AG04450 (cell line): ENCODE measurements at regions not wholly inside any gene's neighbourhood (a gene's known extent, or its start where the extent isn't known, plus 50 kb on each side); places are given as distances from the start of the nearest gene placed in this dataset.
"Not testable (repeated sequence)": the region's sequence is repeated elsewhere in the genome, so short reads cannot be mapped to it uniquely, and the experiment has no call there.

Experiments used
- CTCF ChIA-PET: fragments of 300-600, 350-600 bp; formaldehyde crosslinking; extraction: SDS; loops from one replicate; lab custom pipeline; 2022; ENCODE audit warnings: antibody characterized with exemption, inconsistent platforms; lab: Charles Lee
- POLR2A ChIA-PET: fragments of 350-600 bp; formaldehyde crosslinking; extraction: SDS; loops from one replicate; lab custom pipeline; 2021; ENCODE audit warnings: antibody characterized with exemption, inconsistent platforms; lab: Yijun Ruan, JAX
- DNase-seq: peaks from one replicate; pipeline ENCODE4 v3.0.0-alpha.2; 2011; ENCODE audit warnings: low read depth, low spot score
- H3K27ac ChIP-seq: one replicate; pipeline ENCODE4 v1.5.1; 2012; ENCODE audit warnings: low read depth, low read length, control low read depth
- H3K27me3 ChIP-seq: one replicate; pipeline ENCODE4 v1.6.0; 2012; ENCODE audit warnings: low read length; ENCODE audit not compliant: control insufficient read depth, insufficient read depth
- H3K4me3 ChIP-seq: 2 replicates; pipeline ENCODE4 v1.5.1; 2011; ENCODE audit warnings: mild to moderate bottlenecking, low read depth, low read length, control low read depth
- H3K9me3 ChIP-seq: 2 replicates; pipeline ENCODE4 v1.5.1; 2012; ENCODE audit warnings: low read length; ENCODE audit not compliant: control insufficient read depth, insufficient read depth
- TF ChIP-seq, protein P1 (sequence below): IDR thresholded peaks from 2 replicates; pipeline ENCODE4 v1.5.1; 2011; ENCODE audit warnings: low read depth, low read length, control low read depth, inconsistent platforms

DNA sequence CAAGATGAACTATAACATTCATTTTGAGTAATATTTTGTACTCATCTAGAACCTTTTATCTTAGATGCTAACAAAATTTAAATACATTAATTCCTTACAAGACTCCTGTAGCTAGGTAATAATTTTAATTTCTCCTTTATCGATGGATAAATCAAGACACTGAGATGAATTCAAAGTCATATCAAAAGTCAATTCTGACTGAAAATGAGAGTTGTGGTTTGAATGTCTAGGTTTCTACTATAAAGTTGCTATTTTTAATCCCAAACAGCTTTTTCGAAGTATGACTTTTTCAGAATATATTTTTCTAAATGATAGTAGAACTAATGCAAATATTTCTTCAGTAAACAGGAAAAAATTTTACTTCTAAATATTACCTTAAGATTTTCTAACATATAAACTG lies 491.7 kb upstream of the FAM174A start:
- ChIA-PET POLR2A (no interaction called here), CTCF (no interaction called here)
- no peaks in the 10 kb centered on the region for H3K9me3 ChIP-seq
- DNase-seq, result no peak
- H3K27me3 ChIP-seq, result no peaks in the 10 kb centered on the region
- no peak overlapping the region for H3K27ac ChIP-seq
- H3K4me3 ChIP-seq, result no peak overlapping the region
- TF ChIP-seq, protein P1, sequence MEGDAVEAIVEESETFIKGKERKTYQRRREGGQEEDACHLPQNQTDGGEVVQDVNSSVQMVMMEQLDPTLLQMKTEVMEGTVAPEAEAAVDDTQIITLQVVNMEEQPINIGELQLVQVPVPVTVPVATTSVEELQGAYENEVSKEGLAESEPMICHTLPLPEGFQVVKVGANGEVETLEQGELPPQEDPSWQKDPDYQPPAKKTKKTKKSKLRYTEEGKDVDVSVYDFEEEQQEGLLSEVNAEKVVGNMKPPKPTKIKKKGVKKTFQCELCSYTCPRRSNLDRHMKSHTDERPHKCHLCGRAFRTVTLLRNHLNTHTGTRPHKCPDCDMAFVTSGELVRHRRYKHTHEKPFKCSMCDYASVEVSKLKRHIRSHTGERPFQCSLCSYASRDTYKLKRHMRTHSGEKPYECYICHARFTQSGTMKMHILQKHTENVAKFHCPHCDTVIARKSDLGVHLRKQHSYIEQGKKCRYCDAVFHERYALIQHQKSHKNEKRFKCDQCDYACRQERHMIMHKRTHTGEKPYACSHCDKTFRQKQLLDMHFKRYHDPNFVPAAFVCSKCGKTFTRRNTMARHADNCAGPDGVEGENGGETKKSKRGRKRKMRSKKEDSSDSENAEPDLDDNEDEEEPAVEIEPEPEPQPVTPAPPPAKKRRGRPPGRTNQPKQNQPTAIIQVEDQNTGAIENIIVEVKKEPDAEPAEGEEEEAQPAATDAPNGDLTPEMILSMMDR, result no peak

- H3K27ac ChIP-seq, result no peak overlapping the region
- H3K9me3 ChIP-seq, result no peaks in the 10 kb centered on the region
- no peaks in the 10 kb centered on the region for H3K27me3 ChIP-seq
- POLR2A ChIA-PET, result no interaction called here
- TF ChIP-seq, protein P1, result no peak
- CTCF ChIA-PET, result no interaction called here
- no peak for DNase-seq
- no peak overlapping the region for H3K4me3 ChIP-seq
These were observed 508.6 kb upstream of the FAM174A start for GRCh38 chr5:100026606-100027005.

DNA sequence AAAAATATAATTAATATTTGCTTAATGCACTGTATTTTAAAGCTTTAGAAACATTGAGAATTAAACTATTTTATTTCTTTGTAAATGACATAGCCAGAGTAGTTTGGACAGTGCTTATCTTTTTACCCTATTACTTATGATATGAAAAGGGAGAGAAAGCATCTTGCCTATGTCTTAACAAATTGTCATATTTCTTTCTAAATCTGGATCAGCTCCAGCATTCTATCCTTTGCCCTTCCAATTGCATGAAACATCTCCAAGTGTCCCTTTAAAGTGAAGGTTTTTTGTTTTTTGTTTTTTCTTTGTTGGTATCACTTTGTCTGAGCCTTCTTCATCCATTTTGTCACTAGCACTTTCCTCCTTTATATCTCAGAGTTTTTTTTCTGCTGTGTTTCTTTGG lies 511.6 kb upstream of the FAM174A start:
- ChIA-PET POLR2A (no interaction called here), CTCF (no interaction called here)
- Histone ChIP-seq H3K4me3 (no peak overlapping the region), H3K27me3 (no peaks in the 10 kb centered on the region), H3K9me3 (no peaks in the 10 kb centered on the region), H3K27ac (no peak overlapping the region)
- TF ChIP-seq, protein P1, result no peak
- no peak for DNase-seq

DNA sequence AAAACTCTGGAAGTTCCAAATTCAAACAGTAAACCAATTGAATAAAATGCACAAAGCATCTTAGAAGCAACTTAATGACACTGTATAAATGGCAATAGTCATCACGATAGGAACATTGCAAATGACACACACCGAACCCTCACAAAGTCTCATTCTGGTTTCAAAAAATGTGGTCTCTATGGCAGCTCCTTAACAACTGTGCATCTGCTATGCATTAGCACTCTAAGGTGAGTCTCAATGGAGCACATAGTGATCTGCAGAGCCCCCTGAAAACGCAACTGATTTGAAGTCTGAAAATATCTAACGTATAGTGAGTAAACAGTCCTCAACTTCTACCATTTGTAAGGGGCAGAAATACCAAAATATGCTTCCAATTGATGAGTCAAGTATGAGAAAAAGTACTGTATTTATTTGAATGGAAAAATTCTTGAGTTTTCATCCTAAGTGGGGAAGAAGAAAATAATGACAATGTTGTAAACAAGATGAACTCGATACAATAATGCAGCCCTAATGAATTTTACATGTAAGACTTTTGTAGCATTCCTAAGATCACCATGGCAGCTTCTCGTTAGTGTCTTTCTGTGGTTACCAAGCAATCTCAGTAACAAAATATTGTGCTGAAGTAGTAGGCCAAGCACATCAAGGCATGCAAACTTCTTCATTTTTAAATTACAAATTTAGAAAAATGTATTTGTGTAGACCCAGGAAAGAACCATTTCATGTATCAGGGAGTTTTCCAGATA lies 517.5 kb upstream of the FAM174A start:
- DNase-seq, result no peak
- TF ChIP-seq, protein P1, result no peak
- Histone ChIP-seq H3K27ac (no peak overlapping the region), H3K9me3 (no peaks in the 10 kb centered on the region), H3K4me3 (no peak overlapping the region), H3K27me3 (no peaks in the 10 kb centered on the region)
- CTCF ChIA-PET, result no interaction called here
- POLR2A ChIA-PET, result no interaction called here

GRCh38 chr5:100013305-100013704 lies 521.9 kb upstream of the FAM174A start:
- H3K9me3 ChIP-seq, POLR2A ChIA-PET: not testable (repeated sequence)

DNA sequence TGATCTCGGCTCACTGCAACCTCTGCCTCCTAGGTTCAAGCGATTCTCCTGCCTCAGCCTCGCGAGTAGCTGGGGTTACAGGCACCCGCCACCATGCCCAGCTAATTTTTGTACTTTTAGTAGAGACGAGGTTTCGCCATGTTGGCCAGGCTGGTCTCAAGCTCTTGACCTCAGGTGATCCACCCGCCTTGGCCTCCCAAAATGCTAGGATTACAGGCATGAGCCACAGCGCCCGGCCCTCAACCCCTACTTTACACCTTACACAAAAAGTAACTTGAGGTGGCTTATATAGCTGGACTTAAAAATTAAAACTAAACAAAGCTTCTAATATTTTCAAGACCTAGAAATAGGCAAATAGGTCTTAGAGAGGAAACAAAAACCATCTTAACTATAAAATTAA lies 524.0 kb upstream of the FAM174A start:
- CTCF ChIA-PET, H3K27ac ChIP-seq, POLR2A ChIA-PET, DNase-seq, H3K27me3 ChIP-seq, H3K9me3 ChIP-seq, H3K4me3 ChIP-seq: not testable (repeated sequence)

More at GRCh38 chr5:100013305-100013704, 521.9 kb upstream of the FAM174A start:
- DNase-seq, CTCF ChIA-PET, H3K4me3 ChIP-seq, H3K27ac ChIP-seq, H3K27me3 ChIP-seq: not testable (repeated sequence)
